IPS DF 4.7 (cell line): ENCODE measurements at regions not wholly inside any gene's neighbourhood (a gene's known extent, or its start where the extent isn't known, plus 50 kb on each side); places are given as distances from the start of the nearest gene placed in this dataset.
"Not testable (repeated sequence)": the region's sequence is repeated elsewhere in the genome, so short reads cannot be mapped to it uniquely, and the experiment has no call there.

Experiments used
- DNase-seq: peaks from one replicate; pipeline ENCODE4 v3.0.0-alpha.2; 2013; ENCODE audit warnings: low spot score; ENCODE audit errors: extremely low read depth

GRCh38 chr3:88784925-88785324 is 322.5 kb upstream of the EPHA3 start:
- no peak for DNase-seq

DNA sequence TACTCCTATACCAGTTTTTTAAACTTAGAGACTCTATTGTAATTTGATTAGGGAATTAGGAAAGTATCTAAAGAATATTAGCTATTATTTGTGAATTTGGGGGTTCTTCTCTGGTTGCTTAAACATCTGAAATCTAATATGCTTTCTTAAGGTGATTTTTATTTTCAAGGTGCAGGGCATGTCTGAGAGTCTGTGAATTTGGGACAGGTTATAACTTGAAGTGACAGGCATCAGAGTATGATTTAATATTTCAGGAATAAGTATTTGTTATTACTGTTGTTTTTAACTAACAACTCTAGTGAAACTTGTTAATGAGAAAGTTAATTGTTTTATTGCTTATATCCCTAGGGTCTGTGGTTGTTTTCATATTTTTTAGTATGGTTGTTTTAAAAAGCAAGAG is 321.6 kb upstream of the EPHA3 start:
- no peak for DNase-seq

DNA sequence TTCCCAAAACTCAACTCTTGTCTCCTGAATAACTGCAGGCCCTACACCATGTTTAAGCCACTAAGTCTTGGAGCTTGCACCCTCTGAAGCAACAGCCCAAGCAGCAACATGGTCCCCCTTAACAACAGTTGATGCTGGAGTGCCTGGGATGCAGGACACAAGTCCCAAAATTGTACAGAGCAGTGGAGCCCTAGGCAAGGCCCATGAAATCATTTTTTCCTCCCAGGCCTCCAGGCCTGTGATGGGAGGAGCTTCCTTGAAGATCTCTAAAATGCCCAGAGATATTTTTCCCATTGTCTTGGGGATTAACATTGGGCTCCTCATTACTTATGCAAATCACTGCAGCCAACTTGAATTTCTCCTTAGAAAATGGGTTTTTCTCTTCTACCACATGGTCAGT is 311.9 kb upstream of the EPHA3 start:
- DNase-seq = no peak

GRCh38 chr3:88807491-88808105 is 299.8 kb upstream of the EPHA3 start:
- DNase-seq = no peak

DNA sequence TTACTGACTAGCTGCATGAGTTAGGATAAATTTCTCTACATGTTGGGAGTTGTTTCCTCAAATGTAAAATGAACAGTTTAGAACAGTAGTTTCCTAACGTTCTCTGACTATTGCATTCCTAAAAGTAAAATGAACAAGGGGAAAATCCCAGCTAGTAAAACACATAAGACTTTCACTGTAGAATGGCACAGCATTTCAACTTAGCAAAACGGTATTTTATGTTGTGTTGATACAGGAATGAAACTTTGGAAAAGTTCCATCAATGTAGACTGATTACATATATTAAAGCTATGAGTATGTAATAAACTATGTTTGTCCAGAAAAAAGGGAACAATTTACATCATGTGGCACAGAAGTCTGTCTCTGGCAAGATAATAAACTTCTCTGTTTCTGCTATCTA is 297.4 kb upstream of the EPHA3 start:
- no peak for DNase-seq

- no peak for DNase-seq
Observed at GRCh38 chr3:88810455-88810854, 297.0 kb upstream of the EPHA3 start.

DNA sequence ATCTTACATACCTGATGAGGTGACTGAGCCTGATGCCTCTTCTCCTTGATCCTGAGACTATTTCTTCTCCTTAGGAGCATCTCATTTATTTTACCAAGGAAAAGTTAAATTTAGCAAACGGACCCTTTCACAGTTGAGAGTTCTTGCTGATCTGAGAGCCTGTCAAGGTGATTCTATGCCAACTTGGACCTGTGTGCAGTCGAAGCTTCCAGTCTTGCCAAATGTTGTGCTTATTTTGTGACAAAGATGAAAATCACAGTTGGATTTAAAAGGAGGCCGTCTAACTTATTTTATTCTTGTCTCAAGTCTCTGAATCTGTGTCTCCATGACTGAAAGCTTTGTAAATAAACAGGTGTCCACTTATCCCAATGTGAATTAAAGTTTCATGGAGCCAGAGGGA is 296.3 kb upstream of the EPHA3 start:
- DNase-seq = no peak

- DNase-seq = no peak
Observed at GRCh38 chr3:88812576-88812975, 294.8 kb upstream of the EPHA3 start.

- no peak for DNase-seq
Observed at GRCh38 chr3:88816445-88816844, 291.0 kb upstream of the EPHA3 start.

DNA sequence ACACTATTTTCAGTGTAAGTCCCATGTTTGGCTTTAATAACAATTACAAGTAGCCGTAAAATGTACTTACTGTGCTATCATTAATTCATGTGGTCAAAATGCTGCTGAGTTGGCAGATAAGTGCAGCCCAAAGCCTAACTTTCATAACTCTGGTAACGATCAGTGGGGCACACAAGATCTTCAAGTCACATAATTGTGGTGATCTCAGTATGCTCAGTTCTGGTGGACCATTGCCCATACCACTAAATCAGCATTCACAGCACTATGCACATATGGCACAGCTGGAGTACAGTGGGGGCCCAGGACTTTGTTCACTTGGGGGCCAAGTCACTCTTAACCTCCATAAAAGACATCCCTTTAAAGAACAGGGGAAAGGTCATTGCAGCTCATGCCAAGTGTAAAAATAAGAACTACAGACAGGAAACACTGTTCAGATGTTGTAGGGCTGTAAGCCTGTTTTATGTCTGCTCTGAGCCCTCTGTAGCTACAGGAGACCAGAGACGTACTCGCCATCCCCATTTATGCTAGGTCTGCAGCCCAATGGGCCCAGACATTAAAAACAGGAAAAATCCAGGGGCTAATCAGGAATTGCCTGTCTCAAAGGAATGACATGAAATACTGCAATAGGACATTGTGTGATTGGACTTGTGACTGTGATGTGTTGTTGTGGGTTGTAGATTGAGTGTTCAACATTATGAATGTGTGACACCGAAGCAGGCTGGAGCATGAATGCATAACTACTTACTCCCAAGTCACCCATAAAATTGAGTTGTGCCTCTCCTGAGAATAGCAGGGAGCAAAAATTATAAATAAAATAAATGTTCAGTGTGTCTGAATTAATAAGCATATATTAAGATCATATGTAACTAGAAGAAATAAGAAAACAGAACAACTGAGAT is 282.5 kb upstream of the EPHA3 start:
- no peak for DNase-seq

- no peak for DNase-seq
Observed at GRCh38 chr3:88828466-88828865, 279.0 kb upstream of the EPHA3 start.

- DNase-seq = no peak
Observed at GRCh38 chr3:88852606-88853005, 254.8 kb upstream of the EPHA3 start.

- DNase-seq = no peak
Observed at GRCh38 chr3:88863196-88863595, 244.2 kb upstream of the EPHA3 start.

- DNase-seq = no peak
Observed at GRCh38 chr3:88876724-88877123, 230.7 kb upstream of the EPHA3 start.

DNA sequence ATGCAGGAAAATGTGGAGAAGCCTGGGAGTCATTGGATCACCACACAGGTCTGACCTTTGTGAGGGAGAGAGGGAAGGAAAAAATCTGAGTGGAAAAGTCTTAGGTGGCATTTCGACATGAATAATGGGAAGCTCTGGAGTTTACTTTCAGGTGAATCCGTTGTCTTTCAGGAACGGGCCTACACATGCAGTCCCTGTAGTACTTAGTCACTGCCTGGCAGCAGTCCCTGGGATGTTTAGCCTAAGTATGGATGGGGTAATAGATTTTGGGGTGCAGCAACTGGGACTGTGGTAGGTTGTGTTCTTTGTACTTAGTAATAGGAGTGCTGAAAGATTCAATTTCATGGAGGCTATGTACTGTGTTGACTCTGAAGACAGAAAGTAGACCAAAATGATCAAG is 227.5 kb upstream of the EPHA3 start:
- no peak for DNase-seq

DNA sequence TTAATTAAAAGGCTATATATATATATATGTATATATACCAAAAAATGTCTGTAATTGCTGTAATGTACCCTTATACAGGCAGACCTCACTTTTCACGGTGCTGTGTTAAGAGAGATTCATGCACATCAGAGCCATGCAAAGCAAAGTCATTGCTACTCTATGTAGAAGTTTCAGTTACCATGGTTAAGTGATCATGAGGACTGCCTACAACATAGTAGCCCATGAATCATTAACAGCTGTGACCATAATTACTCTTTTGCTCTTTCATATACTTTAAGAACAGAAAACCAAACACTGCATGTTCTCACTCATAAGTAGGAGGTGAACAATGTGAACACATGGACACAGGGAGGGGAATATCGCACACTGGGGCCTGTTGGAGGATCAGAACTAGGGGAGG is 225.3 kb upstream of the EPHA3 start:
- no peak for DNase-seq

GRCh38 chr3:88886624-88887023 is 220.8 kb upstream of the EPHA3 start:
- DNase-seq = not testable (repeated sequence)

DNA sequence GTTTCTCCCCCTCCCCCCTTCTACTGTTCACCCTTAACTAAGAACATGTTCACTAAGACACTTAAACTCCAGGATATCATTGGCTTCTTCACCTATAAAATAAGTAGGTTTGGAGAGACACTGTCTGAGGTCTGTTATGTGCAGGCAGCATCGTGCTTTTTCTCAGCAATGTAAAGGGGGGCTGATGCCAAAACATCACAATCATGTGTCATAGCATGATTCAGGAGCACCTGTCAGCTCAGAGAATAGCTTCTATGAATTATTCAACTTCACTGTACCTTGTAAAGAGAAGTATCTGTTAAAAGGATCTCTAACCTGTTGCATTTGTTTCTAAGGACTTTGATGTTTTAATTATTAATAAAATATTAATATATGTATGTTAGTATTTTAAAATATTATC is 211.4 kb upstream of the EPHA3 start:
- no peak for DNase-seq

- peak; percentile 58 for DNase-seq
Observed at GRCh38 chr3:88912294-88912877, 195.0 kb upstream of the EPHA3 start.

DNA sequence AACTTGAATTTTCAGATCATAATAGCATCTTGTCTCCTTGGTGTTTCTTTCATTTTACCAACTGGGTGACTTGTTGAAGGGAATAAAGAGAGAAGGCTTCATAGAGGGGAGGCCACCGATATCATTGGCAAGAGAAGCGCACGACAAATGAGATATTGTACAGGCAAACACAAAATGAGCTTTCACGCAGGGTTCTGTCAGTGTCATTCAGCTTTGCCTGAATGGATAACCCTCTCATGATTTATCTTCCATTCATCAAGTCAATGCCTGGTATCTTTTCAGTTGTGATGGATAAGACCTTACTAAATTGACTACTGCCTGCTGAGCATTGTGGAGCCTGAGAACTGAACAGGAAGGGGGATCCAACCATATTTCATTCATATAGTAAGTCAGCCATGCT is 188.6 kb upstream of the EPHA3 start:
- no peak for DNase-seq

- no peak for DNase-seq
Observed at GRCh38 chr3:88921986-88922385, 185.4 kb upstream of the EPHA3 start.

- DNase-seq = no peak
Observed at GRCh38 chr3:88926221-88926620, 181.2 kb upstream of the EPHA3 start.

DNA sequence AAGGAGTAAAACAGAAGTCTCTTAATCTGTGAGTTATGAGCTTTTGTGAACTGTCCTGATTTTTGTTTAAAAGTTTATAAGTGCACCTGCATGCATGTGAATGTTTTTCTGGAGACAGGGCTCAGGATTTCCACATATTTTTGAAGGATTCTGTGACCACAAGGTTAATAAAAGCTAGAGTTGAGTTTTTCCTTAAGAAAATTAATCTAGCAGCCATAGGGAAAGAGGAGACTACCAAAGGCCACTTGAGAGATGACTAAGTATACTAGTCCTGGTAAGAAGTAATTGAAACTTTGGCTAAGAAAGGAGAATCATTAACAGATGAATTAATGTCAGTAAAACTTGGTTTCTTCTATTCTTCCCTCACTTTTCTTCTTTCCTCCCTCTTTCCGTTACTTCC is 176.8 kb upstream of the EPHA3 start:
- no peak for DNase-seq
